GM21447 (cell line): ENCODE measurements at regions not wholly inside any gene's neighbourhood (a gene's known extent, or its start where the extent isn't known, plus 50 kb on each side); places are given as distances from the start of the nearest gene placed in this dataset.

Source experiments
- ATAC-seq: cut with Tn5 transposase; IDR thresholded peaks from one replicate; pipeline ENCODE4 v1.9.1; 2021; ENCODE audit not compliant: unreplicated experiment

GRCh38 chr3:28877912-28878311 is 403.0 kb upstream of the RBMS3 start:
- ATAC-seq: no peak

- no peak for ATAC-seq
Measured at GRCh38 chr3:28890373-28890772, 390.5 kb upstream of the RBMS3 start.

DNA sequence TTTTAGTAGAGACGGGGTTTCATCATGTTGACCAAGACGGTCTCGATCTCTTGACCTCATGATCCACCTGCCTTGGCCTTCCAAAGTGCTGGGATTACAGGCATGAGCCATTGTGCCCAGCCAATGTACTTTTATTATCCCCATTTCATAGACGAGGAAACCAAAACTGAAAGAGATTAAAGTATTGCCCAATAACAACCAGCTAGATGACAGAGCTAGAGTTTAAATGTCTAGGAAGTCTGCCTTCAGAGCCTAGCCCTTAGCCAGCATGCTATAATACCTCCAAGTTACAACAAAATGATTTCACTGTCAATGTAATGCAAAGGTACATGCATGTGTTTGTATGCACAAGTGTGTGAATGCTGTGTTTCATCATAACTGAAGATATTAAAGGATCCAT is 389.4 kb upstream of the RBMS3 start:
- ATAC-seq: no peak

- no peak for ATAC-seq
Measured at GRCh38 chr3:28900301-28900700, 380.6 kb upstream of the RBMS3 start.

- no peak for ATAC-seq
Measured at GRCh38 chr3:28901018-28901417, 379.9 kb upstream of the RBMS3 start.

DNA sequence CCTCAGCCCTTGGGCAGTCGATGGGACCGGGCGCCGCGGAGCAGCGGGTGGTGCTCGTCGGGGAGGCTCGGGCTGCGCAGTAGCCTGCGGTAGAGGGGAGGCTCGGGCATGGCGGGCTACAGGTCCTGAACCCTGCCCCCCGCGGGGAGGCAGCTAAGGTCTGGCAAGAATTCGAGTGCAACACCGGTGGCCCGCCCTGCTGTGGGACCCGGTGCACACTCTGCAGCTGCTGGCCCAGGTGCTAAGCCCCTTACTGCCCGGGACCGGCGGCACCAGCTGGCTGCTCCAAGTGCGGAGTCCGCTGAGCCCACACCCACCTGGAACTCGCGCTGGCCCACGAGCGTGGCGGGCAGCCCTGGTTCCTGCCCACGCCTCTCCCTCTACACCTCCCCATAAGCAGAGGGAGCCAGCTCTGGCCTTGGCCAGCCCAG is 377.7 kb upstream of the RBMS3 start:
- ATAC-seq: no peak

DNA sequence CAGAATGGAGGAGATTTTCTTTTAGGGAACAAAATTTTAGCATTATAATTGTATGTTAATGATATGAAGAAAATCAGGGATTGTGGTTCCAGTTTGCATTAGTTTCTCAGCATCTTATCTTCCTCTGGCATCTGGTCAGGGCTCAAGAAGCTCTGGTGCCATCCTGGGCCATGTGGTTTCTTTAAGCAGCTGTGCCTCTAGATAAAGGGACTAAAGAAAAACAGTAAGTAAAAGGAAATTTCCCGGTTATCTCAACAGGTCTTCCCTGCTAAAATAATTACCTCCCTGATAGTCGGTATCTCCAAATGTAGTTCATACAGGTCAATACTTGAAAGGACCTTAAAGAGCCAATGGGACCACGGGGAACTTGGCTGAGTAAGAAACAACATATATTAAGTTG is 375.1 kb upstream of the RBMS3 start:
- ATAC-seq: no peak

DNA sequence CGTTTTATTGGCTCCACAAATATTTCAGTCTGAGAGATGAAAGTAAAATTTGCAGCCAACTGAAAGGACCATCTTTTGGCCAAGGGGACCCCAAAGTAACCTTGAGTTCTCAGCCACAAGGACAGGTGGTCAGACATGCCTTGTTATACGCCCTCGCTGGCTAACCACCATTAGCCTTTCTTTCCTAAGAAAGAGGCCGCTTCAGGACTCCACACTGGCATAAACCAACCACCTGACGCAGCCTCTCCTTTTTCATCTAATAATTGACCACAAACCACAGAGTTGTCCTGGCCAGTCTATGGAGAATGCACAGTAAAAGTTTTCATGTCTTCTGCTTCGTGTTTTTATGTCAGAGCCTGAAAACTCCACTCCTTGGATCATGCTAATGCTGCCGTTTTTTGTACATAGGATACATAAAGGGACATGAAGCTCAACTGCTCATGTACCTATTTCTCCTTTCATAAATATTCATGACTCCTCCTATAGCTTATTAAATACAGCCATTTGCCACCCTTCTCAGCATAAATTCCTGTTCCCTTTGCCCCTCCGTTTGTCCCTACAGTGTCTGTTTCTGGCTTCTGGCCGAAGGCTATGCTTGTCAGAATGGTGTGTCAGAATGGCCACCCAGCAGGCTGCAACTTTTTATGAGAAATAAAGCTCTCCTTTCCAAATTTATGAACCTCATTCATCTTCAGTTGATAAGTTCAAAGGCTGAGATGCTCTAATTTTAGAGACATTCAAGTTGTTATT is 374.1 kb upstream of the RBMS3 start:
- ATAC-seq: no peak

DNA sequence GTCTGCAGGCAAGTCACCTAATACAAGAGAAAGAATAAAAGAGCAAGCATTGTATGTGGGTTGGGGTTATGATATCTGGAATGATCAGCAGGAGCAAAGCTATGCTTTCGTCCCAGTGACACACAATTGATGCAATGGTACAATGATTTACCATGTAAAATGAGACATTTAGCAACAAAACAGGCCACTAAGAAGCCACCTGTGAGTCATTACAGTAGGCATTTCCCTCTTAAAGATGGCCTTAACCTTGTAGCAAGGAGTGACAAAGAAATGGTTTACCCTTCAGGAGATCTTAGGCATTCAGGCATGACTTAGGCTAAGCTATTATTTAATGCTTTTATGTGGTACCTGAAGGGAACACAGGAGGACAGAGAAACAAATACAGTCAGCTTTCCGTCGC is 373.3 kb upstream of the RBMS3 start:
- no peak for ATAC-seq

DNA sequence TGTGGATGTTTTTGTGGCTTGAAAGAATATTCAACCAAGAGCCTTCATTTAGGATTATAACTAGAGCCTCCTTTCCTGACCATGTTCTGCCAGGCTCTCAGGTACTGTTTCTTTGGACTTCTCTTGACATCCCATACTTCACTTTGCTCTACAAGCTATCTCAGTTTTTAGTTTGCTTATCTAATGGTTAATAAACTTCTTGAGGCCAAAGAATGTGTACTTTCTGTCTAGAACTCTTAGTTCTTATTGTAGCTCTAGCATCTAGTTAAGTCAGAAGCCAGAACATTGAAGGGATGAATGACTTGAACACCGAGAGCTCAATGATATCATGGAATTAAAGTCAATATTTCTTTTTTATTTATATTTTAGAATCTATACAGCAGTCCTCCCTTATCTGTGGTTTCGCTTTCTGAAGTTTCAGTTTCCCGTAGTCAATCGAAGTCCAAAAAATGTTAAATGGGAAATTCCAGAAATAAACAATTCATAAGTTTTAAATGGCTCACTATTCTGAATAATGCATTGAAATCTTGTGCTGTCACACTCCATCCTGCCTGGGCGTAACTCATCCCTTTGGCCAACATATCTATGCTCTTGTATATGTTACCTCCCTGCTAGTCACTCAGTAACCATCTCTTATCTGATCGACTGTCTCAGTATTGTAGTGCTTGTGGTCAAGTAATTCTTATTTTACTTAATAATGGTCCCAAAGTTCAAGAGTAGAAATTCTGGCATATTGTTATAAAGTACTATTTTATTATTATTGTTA is 368.6 kb upstream of the RBMS3 start:
- ATAC-seq: no peak

GRCh38 chr3:28915741-28916500 is 364.9 kb upstream of the RBMS3 start:
- no peak for ATAC-seq

DNA sequence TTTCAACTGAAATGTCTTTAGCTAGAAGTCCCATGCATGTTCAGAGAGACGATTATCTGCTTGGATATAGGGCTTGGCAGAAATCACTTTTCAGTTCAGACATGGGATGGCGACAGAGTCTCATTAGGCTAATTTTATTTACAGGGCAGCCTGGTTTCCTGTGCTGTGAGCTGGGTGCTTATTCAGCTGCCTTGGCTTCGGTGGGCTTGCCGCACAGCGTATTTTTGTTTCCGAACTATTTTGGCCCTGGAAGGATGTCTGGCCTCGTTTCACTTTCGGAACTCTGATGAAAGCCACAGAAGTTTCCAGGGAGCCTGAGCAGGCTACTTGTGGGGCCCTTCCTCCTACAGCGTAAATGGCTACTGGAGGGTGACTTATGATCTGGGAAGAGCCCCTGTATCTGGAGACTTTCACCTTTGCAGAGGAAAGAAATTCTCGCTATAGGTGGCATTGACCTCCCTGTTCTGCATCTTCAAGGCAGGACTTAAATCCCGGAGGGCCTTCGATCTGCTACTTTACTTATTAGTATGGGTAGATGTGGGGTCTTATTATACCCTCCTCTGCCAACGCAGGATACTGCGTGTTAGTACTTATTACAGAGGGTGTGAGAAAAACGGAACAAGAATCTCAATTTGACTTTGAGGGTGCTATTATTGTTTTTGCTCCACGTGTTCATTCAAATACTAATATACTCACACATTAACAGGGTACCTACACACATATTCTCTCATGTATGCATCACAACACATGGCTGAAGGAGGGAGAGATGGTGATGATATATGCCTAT is 364.0 kb upstream of the RBMS3 start:
- peak; percentile 91 for ATAC-seq

DNA sequence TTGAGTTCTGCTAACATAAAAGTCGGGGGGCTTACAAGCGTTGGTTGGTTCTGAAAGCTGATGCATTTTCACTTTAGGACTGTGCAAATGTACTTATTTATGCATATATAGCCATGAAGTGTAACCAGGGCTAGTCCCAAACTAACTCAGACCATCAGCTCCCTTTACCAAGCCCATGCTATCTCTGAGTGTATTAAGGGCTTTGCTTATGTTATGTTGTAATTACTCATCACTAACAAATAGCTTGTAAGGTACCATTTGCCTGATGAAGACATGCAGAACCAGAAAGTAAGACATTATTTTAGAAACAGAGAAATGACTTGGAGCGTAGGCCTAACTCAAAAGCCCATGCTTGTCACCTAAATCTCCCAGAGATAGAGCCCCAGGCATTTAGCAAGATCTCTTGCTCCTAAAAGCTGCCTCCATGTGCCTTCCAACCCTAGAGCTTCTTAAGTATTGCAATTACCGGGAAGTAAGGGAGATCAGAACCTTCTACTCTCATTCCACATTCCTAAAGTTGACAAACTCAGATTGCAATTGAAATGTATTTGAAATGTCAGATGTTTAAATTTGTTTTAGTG is 362.9 kb upstream of the RBMS3 start:
- no peak for ATAC-seq

- no peak for ATAC-seq
Measured at GRCh38 chr3:28922376-28922775, 358.5 kb upstream of the RBMS3 start.

DNA sequence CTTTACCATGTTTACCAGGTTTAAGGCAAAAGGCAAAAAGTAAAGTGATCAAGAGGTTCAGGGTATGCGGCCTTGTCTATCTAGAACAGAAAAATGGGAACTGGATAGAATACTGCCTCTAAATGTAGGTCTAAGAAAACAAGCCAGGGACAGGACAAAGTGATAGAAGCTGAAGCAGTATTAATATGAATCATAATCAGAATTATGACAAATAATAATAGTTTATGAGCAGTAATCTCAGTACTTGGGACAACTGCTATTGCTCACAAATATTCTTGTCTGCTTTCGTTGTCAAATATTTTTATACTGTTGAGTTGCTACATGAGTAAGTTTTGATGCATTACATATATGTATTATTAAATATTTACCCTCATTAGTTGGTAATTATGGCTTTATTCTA is 356.9 kb upstream of the RBMS3 start:
- ATAC-seq: no peak

GRCh38 chr3:28924744-28925360 is 356.0 kb upstream of the RBMS3 start:
- no peak for ATAC-seq

DNA sequence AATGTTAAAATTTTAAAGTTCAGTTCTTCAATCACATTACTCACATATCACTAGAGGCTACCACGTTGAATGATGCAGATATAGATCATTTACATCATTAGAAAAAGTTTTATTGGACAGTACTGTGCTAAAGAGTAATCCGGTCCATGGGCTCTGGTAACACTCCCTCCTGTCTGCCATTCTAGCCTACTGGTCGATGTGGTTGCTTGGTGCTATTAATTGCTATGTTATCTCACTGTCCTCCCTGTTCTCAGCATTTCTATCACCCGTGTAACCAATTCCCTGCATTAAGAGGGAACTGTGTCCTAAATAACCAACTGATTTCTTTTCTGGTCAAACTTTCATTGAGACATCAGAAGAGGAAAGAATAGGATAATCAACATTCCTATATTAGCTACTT is 347.5 kb upstream of the RBMS3 start:
- ATAC-seq: no peak

GRCh38 chr3:28934126-28934813 is 346.6 kb upstream of the RBMS3 start:
- ATAC-seq: no peak

- ATAC-seq: no peak
Measured at GRCh38 chr3:28935146-28935545, 345.7 kb upstream of the RBMS3 start.

DNA sequence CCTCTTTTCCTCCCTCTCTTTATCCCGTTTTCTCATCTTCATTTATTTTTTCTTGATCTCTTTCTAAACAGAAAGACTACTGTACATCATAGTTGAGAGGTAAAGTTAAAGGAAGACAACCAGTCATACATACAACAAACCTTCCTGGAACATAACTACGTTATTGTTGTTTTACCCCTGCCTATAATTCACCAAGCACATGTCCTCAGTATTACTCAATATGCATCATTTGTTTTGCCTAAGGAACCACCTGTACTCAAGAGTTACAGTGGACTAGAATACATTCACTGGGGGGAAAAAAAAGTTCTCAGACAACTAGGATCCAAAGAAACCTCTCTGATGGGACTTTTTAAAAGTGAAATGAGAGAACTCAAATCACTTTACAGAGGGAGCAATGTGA is 344.7 kb upstream of the RBMS3 start:
- no peak for ATAC-seq
